Ascending aorta (tissue), 2 donors: ENCODE measurements at regions not wholly inside any gene's neighbourhood (a gene's known extent, or its start where the extent isn't known, plus 50 kb on each side); places are given as distances from the start of the nearest gene placed in this dataset.
A peak's percentile ranks its signal among the peaks of the same experiment; 100 is the strongest.

Experiments used
- DNase-seq, 2 donors: peaks; one replicate each; pipeline ENCODE4 v3.0.0-alpha.2; 2019; ENCODE audit warnings: low spot score in 2 of 2
- H3K27ac ChIP-seq, 2 donors: fragments of 200-600 bp; sonication (generic); one replicate each; pipeline ENCODE4 v1.5.1; 2016 to 2017; ENCODE audit warnings: mild to moderate bottlenecking in 1 of 2
- H3K27me3 ChIP-seq: fragments of 200-600 bp; sonication (generic); one replicate; pipeline ENCODE4 v1.5.1; 2017
- H3K36me3 ChIP-seq, 2 donors: fragments of 200-600 bp; sonication (generic); one replicate each; pipeline ENCODE4 v1.5.1; 2016
- H3K4me1 ChIP-seq, 2 donors: fragments of 200-600 bp; sonication (generic); one replicate each; pipeline ENCODE4 v1.5.1; 2016 to 2017; ENCODE audit warnings: mild to moderate bottlenecking in 1 of 2
- H3K4me3 ChIP-seq, 2 donors: fragments of 200-600 bp; sonication (generic); one replicate each; pipeline ENCODE4 v1.5.1; 2016 to 2017; ENCODE audit warnings: mild to moderate bottlenecking in 1 of 2
- H3K9me3 ChIP-seq, 2 donors: fragments of 200-600 bp; sonication (generic); one replicate each; pipeline ENCODE4 v1.5.1; 2016
- CTCF ChIP-seq, 3 experiments: fragments of 200-600 bp in 2 of 3; fragments of 450-650 bp in 1 of 3; sonication (generic) in 2 of 3; IDR thresholded peaks; one replicate each; pipeline ENCODE4 v1.5.1; 2016 to 2019; ENCODE audit warnings: antibody characterized with exemption in 3 of 3, mild to moderate bottlenecking in 1 of 3, moderate library complexity in 1 of 3
- intact Hi-C: fragments of 100-400 bp; cut with DNase I; formaldehyde crosslinking; loops from one replicate; pipeline ENCODE4 v1.15.1; 2023

GRCh38 chr14:49310298-49310697, 275.9 kb downstream of the RPS29 start:
- H3K9me3 ChIP-seq = no peaks in the 10 kb centered on the region
- H3K4me3 ChIP-seq = no peak overlapping the region
- no peak overlapping the region for H3K27ac ChIP-seq
- H3K36me3 ChIP-seq = no peaks in the 10 kb centered on the region
- no peak for DNase-seq
- H3K27me3 ChIP-seq = no peaks in the 10 kb centered on the region
- intact Hi-C loops = no loop called here
- TF ChIP-seq CTCF (IDR thresholded peaks at IDR 0.05) = no peak
- no peaks in the 10 kb centered on the region for H3K4me1 ChIP-seq

- Histone ChIP-seq H3K4me1 (no peaks in the 10 kb centered on the region), H3K4me3 (no peak overlapping the region), H3K27ac (no peak overlapping the region), H3K36me3 (no peaks in the 10 kb centered on the region), H3K27me3 (no peaks in the 10 kb centered on the region), H3K9me3 (no peaks in the 10 kb centered on the region)
- intact Hi-C loops = no loop called here
- no peak for DNase-seq
- peak in 1 of 3 experiments; percentile 38 for TF ChIP-seq CTCF (IDR thresholded peaks at IDR 0.05)
Observed at GRCh38 chr14:49306152-49306751, 279.9 kb downstream of the RPS29 start.

- TF ChIP-seq CTCF (IDR thresholded peaks at IDR 0.05) = no peak
- H3K27ac ChIP-seq = no peak overlapping the region
- no peaks in the 10 kb centered on the region for H3K9me3 ChIP-seq
- no peak for DNase-seq
- no peak overlapping the region for H3K4me3 ChIP-seq
- H3K4me1 ChIP-seq = no peaks in the 10 kb centered on the region
- H3K36me3 ChIP-seq = no peaks in the 10 kb centered on the region
- intact Hi-C loops = no loop called here
- no peaks in the 10 kb centered on the region for H3K27me3 ChIP-seq
Observed at GRCh38 chr14:49303946-49304516, 282.1 kb downstream of the RPS29 start.

GRCh38 chr14:49297102-49297501, 289.1 kb downstream of the RPS29 start:
- no peaks in the 10 kb centered on the region for H3K9me3 ChIP-seq
- no peak overlapping the region for H3K4me3 ChIP-seq
- intact Hi-C loops = no loop called here
- DNase-seq = no peak
- H3K27me3 ChIP-seq = no peaks in the 10 kb centered on the region
- H3K4me1 ChIP-seq = no peaks in the 10 kb centered on the region
- H3K36me3 ChIP-seq = no peaks in the 10 kb centered on the region
- H3K27ac ChIP-seq = no peak overlapping the region
- TF ChIP-seq CTCF (IDR thresholded peaks at IDR 0.05) = no peak

- Histone ChIP-seq H3K27me3 (no peaks in the 10 kb centered on the region), H3K9me3 (no peaks in the 10 kb centered on the region), H3K4me1 (no peaks in the 10 kb centered on the region), H3K4me3 (no peak overlapping the region), H3K36me3 (no peaks in the 10 kb centered on the region), H3K27ac (no peak overlapping the region)
- intact Hi-C loops = no loop called here
- no peak for TF ChIP-seq CTCF (IDR thresholded peaks at IDR 0.05)
- no peak for DNase-seq
Observed at GRCh38 chr14:49294621-49295148, 291.5 kb downstream of the RPS29 start.
